ENCODE measurements at regions not wholly inside any gene's neighbourhood (a gene's known extent, or its start where the extent isn't known, plus 50 kb on each side); places are given as distances from the start of the nearest gene placed in this dataset.

DNA sequence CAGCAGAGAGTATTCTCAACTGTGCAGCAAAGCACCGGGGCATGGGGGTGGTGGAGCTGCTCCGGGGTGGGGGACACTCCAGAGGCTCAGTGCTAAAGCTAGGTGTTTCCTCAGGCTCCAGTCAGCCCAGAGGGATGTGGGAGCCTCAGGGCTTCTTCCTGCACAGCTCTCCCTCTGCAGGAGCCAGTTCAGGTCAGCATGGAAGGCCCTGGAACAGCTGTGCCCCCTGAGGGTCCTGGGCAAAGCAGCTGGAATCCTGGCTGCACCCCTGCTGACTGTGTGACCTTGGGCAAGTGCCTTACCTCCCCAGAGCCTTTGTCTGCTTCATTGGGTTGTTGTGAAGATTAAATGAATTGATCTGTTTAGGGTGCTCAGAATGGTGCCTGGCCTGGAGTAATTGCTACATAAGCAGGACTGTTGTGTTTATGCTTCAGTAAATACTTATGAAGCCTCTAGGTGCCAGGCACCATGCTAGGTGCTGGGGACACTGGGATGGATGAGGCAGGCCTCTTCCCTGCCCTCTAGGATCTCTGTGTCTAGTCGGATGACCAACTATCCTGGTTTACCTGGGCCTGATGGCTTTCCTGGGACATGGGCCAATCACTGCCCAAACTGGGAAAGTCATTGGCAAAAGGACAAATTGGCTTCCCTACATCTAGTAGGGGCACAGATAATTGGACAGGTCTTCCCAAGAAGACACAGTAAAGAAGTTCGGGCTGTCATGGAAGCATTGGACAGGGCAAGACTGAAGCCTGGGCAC, 64.2 kb upstream of the LCTL start:
- TF ChIP-seq, protein P1, sequence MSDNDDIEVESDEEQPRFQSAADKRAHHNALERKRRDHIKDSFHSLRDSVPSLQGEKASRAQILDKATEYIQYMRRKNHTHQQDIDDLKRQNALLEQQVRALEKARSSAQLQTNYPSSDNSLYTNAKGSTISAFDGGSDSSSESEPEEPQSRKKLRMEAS (IDR thresholded peaks at IDR 0.05; ENCODE audit: insufficient read depth, insufficient read length): no peak
- TF ChIP-seq FOS (IDR thresholded peaks at IDR 0.05; ENCODE audit: borderline replicate concordance, insufficient read depth, low read length) (no peak), POLR2AphosphoS5 (IDR thresholded peaks at IDR 0.05; ENCODE audit: insufficient read depth, low read depth, low read length) (no peak), POLR2A (IDR thresholded peaks at IDR 0.05; ENCODE audit: low read depth, low read length) (no peak), JUN (IDR thresholded peaks at IDR 0.05; ENCODE audit: borderline replicate concordance, insufficient read depth, insufficient read length, low read depth) (no peak), MYC (IDR thresholded peaks at IDR 0.05; ENCODE audit: low read depth, low read length) (no peak), EZH2 (IDR thresholded peaks at IDR 0.05; ENCODE audit: borderline replicate concordance, low read depth, low read length, severe bottlenecking) (no peak)
- TF ChIP-seq, protein P2, sequence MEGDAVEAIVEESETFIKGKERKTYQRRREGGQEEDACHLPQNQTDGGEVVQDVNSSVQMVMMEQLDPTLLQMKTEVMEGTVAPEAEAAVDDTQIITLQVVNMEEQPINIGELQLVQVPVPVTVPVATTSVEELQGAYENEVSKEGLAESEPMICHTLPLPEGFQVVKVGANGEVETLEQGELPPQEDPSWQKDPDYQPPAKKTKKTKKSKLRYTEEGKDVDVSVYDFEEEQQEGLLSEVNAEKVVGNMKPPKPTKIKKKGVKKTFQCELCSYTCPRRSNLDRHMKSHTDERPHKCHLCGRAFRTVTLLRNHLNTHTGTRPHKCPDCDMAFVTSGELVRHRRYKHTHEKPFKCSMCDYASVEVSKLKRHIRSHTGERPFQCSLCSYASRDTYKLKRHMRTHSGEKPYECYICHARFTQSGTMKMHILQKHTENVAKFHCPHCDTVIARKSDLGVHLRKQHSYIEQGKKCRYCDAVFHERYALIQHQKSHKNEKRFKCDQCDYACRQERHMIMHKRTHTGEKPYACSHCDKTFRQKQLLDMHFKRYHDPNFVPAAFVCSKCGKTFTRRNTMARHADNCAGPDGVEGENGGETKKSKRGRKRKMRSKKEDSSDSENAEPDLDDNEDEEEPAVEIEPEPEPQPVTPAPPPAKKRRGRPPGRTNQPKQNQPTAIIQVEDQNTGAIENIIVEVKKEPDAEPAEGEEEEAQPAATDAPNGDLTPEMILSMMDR (IDR thresholded peaks at IDR 0.05; ENCODE audit: extremely low read depth in 1 of 2, insufficient read depth in 1 of 2, low read depth in 1 of 2, low read length in 2 of 2): no peak

All from endothelial cell of umbilical vein (primary cell).